NOMO-1 treated with dmso at 0.1 percent for 144 hours (cell line): ENCODE measurements at regions not wholly inside any gene's neighbourhood (a gene's known extent, or its start where the extent isn't known, plus 50 kb on each side); places are given as distances from the start of the nearest gene placed in this dataset.

ENCODE experiments used
- DNase-seq: peaks from one replicate; lab custom pipeline; 2025; ENCODE audit not compliant: unreplicated experiment; lab: John Stamatoyannopoulos, UW

DNA sequence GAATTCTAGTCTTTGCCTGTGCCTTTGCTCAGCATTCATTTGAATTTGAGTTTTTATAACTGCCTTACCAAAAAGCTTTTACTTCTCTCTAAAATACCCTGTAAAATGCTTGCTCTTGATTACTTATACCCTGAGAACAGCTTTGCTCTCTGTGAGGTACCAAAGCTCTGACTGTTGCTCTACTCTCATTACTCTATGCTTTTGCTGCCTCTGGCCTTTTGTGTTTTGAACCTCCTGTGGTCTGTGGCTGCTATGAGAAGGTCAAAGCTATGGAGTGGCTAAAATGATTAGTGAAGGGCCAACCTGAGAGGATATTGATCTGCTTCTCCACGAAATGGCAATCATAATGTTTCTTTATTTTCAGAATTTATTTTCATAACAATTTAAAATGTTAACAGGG, 375.6 kb upstream of the IMPG1 start:
- DNase-seq = no peak

DNA sequence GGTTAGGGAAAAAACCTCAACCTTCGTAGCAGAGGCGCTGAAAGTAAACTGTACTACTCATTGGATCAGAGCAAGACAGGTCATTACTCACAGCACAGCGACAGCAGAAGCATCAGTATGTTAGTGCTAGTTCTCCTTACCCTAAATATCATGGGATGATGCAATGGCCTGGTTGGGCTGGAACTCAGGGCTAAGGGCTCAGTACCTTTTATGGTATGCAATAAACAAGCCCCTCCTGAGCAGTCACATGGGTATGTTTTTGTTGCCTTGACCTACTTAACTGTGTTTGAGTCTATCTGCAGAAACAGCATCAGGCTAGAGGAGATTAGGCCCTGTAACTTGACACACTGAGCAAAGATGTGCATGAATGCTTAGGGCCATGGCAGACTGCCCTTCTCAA, 369.4 kb upstream of the IMPG1 start:
- no peak for DNase-seq

DNA sequence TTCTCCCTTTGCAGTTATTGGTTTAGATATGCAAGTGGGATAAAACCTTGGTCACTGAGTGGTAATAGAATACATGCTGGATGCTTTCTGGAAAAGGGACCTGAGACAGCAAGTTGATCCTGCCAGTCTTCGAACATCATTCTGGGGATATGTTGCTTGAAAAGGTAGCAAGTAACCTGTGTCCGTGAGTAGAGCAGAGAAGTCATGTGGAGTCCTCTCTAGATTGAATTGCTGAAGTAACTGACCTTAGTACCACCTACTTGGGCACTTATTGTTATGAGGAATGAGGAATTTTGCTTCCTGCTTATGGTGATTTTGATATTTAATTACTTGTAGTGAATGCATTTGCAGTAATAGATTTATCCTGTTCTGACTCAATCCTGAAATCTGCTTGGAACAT, 367.3 kb upstream of the IMPG1 start:
- no peak for DNase-seq

- DNase-seq = no peak
These were observed 366.3 kb upstream of the IMPG1 start for GRCh38 chr6:76438768-76439167.

DNA sequence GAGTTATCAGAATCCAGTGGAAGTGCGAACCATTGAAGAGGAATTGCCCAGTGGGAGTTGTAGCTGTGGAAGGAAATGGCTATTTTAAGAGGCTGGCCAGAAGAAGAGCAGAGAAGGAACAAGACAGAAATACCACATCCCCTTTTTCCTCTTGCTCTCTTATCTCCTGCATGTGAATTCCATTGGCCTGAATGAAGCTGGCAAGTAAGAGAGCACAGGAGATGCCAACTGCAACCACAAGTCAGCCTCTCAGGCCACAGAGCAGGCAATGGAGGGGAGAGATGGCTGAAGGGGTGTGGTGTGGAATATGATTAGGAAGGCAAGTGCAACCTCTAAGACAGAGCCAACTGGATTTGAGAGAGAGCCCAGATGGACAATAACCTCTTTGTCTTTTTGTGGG, 362.7 kb upstream of the IMPG1 start:
- DNase-seq = no peak

DNA sequence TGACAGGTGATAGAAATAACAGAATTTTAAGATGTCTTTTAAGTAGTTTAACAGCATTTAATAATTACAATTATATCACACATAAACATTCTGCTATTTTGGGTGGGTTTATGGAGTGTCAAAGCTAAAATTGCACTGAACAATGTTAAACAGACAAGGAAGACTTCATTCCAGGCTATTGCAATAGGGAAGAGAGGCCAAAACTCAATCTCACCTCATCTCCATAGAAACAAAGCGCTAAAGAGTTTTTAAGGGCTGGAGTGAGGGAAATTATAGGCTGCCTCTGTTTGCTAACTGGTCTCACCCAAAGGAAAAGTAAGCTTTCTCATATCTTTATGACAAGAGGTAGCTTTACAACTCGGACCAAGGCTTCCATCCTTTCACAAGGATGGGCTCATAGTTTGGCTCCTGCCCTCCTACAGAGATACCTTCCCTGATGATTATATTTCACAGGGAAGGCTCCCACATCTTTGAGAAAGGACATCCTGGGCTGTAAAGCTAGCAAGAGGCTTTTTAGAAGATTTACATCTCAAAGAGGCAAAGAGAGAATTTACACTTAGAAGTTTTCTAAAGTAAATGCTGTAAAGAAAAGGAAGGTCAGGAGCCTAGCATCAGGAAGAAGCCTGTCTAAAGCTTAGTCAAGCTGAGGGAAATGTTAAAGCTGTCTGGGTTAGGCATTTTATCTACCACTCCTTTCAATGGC, 350.2 kb upstream of the IMPG1 start:
- DNase-seq = no peak

GRCh38 chr6:76420094-76420493, 347.6 kb upstream of the IMPG1 start:
- no peak for DNase-seq

GRCh38 chr6:76418560-76419223, 346.2 kb upstream of the IMPG1 start:
- no peak for DNase-seq

DNA sequence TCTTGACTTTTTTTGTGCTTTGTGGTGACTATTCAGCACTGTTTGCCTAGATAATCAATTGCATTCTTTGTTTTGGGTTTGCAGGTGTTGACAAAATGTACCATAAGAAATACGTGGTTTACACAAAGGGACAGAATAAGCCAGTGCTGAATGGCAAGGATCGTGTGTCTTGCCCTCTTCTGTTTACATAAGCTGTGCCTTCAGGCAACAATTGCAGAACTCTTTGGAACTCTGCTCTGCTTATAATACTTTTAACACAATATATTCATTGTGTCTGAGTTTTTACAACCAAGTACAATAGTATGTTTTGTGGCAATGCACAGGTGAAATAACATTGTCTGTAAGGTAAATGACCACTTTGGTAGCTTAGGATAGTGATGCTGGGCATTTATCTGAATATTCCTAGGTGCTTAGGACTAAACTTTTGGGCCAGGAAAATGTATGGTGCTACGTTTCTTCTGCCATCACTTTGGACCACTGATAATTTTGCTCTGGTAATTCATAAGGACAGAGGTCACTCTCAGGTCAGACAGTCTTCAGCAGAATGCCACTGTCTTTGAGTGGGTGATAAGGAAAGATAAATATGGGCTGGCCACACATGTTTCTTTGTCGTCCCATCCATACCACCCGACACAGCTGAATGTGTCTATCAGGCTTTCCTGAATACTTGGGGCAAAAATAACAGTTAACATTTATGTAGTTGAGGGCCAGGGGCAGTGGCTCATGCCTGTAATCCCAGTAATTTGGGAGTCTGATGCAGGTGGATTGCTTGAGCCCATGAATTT, 344.6 kb upstream of the IMPG1 start:
- no peak for DNase-seq

DNA sequence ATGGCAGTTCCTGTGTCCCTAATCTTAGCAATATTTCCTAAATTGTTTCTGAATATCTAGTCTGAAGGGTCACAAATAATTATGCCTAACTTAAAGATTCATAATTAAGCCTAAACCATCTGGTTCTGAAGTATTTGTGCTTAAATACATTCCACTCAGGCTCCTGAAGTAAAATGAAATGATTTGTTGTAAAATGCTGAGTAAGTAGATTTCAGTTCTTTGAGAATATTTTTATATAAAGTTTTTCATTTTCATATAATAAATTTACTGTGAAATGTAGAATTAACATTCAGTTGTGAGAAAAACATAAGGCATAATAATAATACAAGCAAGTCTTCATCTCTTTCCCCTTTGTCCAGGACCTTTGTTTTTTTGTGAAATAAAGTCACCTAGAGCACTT, 330.6 kb upstream of the IMPG1 start:
- no peak for DNase-seq

- DNase-seq = no peak
These were observed 325.5 kb upstream of the IMPG1 start for GRCh38 chr6:76397966-76398365.

GRCh38 chr6:76382201-76382600, 309.7 kb upstream of the IMPG1 start:
- DNase-seq = no peak

DNA sequence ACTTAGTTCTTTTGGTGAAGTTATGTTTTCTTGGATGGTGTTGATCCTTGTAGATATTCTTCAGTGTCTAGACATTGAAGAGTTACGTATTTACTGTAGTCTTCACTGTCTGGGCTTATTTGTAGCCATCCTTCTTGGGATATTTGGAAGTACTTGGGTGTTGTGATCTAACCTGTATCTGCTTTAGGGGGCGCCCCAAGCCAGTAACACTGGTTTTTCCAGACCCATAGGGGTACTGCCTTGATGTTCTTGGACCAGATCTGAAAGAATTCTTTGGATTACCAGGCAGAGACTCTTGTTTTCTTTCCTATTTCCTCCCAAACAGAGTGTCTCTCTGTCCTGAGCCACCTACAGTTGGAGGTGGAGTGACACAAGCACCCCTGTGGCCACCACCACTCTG, 309.1 kb upstream of the IMPG1 start:
- DNase-seq = no peak

DNA sequence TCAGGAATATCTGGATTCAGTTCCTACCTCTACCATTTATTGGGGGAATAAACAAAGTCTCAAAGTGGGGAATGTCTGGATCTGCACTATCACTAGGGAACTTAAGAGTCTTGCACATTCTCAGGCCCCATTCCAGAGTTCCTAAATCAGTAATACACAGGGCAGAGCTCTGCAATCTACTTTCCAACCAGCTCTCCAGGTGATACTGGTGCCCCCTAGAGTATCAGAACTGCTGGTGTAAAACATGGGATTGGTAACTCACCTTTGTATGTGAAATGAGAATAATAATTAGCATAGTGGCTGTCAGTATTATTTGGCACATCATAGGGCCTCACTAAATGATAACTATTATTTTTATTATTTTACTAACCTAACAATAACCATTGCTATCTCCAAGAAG, 278.8 kb upstream of the IMPG1 start:
- peak; percentile 4 for DNase-seq

DNA sequence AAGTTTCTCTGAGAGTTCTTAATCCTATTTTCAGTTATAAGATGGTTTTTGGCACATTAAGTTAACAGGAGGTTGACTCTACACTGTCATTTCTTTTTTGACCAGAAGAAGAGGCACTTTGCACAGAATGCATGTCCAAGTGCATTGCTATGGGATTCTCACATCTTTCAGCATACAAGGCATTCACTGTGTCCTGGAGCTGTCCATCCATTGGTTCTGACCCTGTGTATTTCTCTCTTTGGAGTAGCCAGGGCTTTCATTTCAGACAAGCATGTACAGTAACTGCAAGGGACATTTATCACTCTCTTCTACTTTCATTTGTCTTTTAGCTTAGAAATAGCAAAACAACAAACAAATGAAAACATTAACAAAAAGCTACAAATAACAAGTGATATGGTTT, 275.1 kb upstream of the IMPG1 start:
- DNase-seq = no peak

- DNase-seq = no peak
These were observed 270.2 kb upstream of the IMPG1 start for GRCh38 chr6:76342611-76343160.

DNA sequence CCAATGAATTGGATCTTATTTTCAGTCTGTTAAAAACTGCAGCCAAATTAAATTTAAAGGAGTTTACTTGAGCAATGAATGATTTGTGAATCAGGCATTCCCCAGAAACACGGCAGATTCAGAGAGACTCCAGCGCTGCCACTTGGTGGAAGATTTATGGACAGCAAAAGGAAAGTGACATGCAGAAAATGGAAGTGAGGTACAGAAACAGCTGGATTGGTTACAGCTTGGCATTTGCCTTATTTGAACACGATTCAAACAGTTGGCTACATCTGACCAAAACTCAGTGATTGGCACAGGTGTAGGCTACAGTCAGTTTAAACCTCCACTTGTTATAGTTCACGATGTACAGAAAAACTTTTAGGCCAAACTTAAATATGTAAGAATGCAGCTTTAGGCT, 257.6 kb upstream of the IMPG1 start:
- no peak for DNase-seq

- no peak for DNase-seq
These were observed 254.4 kb upstream of the IMPG1 start for GRCh38 chr6:76326871-76327270.
